Heart left ventricle (tissue), 13 donors: ENCODE measurements at regions not wholly inside any gene's neighbourhood (a gene's known extent, or its start where the extent isn't known, plus 50 kb on each side); places are given as distances from the start of the nearest gene placed in this dataset.

Source experiments
- CTCF ChIP-seq, 12 donors: fragments of 200-600 bp; sonication (generic) in 4 of 12; IDR thresholded peaks; one replicate each; pipeline versions ENCODE4 v1.5.0 to v1.8.0; 2018 to 2022; ENCODE audit warnings: antibody characterized with exemption in 12 of 12, mild to moderate bottlenecking in 5 of 12
- POLR2A ChIP-seq, 2 donors: fragments of 450-650 bp; IDR thresholded peaks; one replicate each; pipeline ENCODE4 v1.6.1; 2017; ENCODE audit warnings: antibody characterized with exemption in 2 of 2, mild to moderate bottlenecking in 2 of 2, moderate library complexity in 2 of 2
- donor health status: ischemic (EF 13 %, LVEDD 7.1; RV severe dilation, severe dysfunction).
- donor health status: DM: no; HTN: yes; CAD: no.
- donor health status: DM: no; HTN: no; CAD: no.
- donor health status: ischemic (EF 25% LVEDD 6.9; RV normal size, moderate dysfunction).
- donor health status: ischemic (EF 25% LVEDD 5.7; RV mildly dilated, moderate dysfunction).
- donor health status: ischemic (EF 35%, LVEDD 5.7; RV mildly dilated, moderate dysfunction).
- donor health status: nonischemic (EF 11% LVEDD 7.7; RV severe dilation, severe dysfunction).
- donor health status: DM: yes; HTN: yes; CAD: no.
- donor health status: PGD.
- donor health status: ischemic (EF 29% LVEDD 5.4; RV normal size, mild dysfunction).
- donor health status: nonischemic (EF 23%, LVEDD 6.1; RV moderate dilation, normal function).

- TF ChIP-seq CTCF (IDR thresholded peaks at IDR 0.05): no peak
- no peak for TF ChIP-seq POLR2A (IDR thresholded peaks at IDR 0.05)
These were observed 647.2 kb upstream of the UBE2E2 start for GRCh38 chr3:22555753-22556435.
